ENCODE measurements at regions not wholly inside any gene's neighbourhood (a gene's known extent, or its start where the extent isn't known, plus 50 kb on each side); places are given as distances from the start of the nearest gene placed in this dataset.

DNA sequence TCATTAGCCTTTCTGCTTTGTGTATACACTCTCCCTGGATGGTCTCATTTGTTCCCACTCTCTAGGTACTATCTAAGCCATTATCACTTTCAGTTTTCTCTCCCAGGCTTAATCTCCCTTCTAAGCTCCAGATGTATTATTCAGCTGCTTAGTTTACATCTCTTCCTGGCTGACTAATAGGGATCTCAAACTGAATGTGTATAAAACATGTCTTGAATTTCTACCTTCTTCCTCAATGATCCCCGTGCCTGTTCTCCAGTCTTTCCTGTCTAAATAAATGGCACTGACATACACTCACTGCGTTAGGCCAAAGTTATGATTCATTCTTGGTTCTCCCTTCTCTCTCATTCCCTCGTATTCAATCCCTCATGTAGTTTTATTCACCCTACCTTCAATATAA, 127.3 kb downstream of the NR2F2 start:
- no peaks in the 10 kb centered on the region for H3K9me3 ChIP-seq
- no peak overlapping the region for H3K27ac ChIP-seq
- 77 to 91% methylated on average over 3 of the region's 3 CpGs for WGBS, 2 donors
- H3K4me1 ChIP-seq, result no peaks in the 10 kb centered on the region
- intact Hi-C loops (cut with DNase I), result no loop called here
- DNase-seq, result no peak
- no peaks in the 10 kb centered on the region for H3K36me3 ChIP-seq
- no peak overlapping the region for H3K4me3 ChIP-seq (replicated peaks in 1 of 3)
- H3K27me3 ChIP-seq, result no peaks in the 10 kb centered on the region
- TF ChIP-seq POLR2A (IDR thresholded peaks at IDR 0.05) (no peak), CTCF (IDR thresholded peaks at IDR 0.05) (no peak)

GRCh38 chr15:96460106-96460505, 129.6 kb downstream of the NR2F2 start:
- Histone ChIP-seq H3K36me3 (no peaks in the 10 kb centered on the region), H3K27ac (no peak overlapping the region), H3K4me1 (no peaks in the 10 kb centered on the region), H3K9me3 (no peaks in the 10 kb centered on the region), H3K27me3 (no peaks in the 10 kb centered on the region), H3K4me3 (replicated peaks in 1 of 3) (no peak overlapping the region)
- 84 to 91% methylated on average over 1 of the region's 1 CpG for WGBS, 2 donors
- intact Hi-C loops (cut with DNase I), result no loop called here
- no peak for DNase-seq
- TF ChIP-seq POLR2A (IDR thresholded peaks at IDR 0.05) (no peak), CTCF (IDR thresholded peaks at IDR 0.05) (no peak)

GRCh38 chr15:96462768-96463750, 132.6 kb downstream of the NR2F2 start:
- H3K27ac ChIP-seq, result no peak overlapping the region
- H3K27me3 ChIP-seq, result no peaks in the 10 kb centered on the region
- intact Hi-C loops (cut with DNase I), result no loop called here
- TF ChIP-seq CTCF (IDR thresholded peaks at IDR 0.05) (no peak), POLR2A (IDR thresholded peaks at IDR 0.05) (no peak)
- DNase-seq, result no peak
- H3K4me1 ChIP-seq, result no peaks in the 10 kb centered on the region
- no peaks in the 10 kb centered on the region for H3K9me3 ChIP-seq
- H3K4me3 ChIP-seq (replicated peaks in 1 of 3), result no peak overlapping the region
- 84 to 86% methylated on average over 21 of the region's 21 CpGs for WGBS, 2 donors
- no peaks in the 10 kb centered on the region for H3K36me3 ChIP-seq

- no peaks in the 10 kb centered on the region for H3K4me1 ChIP-seq
- 68 to 75% methylated on average over 4 of the region's 4 CpGs for WGBS, 2 donors
- H3K27ac ChIP-seq, result no peak overlapping the region
- no peaks in the 10 kb centered on the region for H3K36me3 ChIP-seq
- H3K27me3 ChIP-seq, result no peaks in the 10 kb centered on the region
- no peaks in the 10 kb centered on the region for H3K9me3 ChIP-seq
- H3K4me3 ChIP-seq (replicated peaks in 1 of 3), result no peak overlapping the region
- DNase-seq, result no peak
- TF ChIP-seq CTCF (IDR thresholded peaks at IDR 0.05), result no peak
- TF ChIP-seq POLR2A (IDR thresholded peaks at IDR 0.05), result no peak
- intact Hi-C loops (cut with DNase I), result no loop called here
These were observed 136.0 kb downstream of the NR2F2 start for GRCh38 chr15:96466389-96466947.

DNA sequence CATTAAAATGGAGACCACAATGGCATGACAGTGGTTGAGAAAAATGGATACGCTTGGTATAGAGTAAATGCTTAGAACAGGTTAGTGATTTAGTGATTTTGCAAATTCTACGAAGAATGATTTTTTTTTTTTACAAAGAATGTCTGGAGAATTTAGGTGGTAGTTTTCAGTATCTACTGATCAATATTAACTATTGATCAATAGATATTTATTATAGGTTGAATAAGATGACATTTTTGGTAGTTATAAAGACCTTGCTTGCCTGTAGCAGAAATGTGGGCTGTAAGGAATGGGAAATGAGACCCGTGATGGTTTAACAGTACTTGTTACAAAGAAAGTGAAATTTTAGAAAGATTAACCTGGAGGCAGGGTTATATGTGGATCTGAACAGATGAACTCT, 137.5 kb downstream of the NR2F2 start:
- intact Hi-C loops (cut with DNase I), result no loop called here
- WGBS, 2 donors, result 92 to 93% methylated on average over 3 of the region's 3 CpGs

More for the DNA sequence above, 137.5 kb downstream of the NR2F2 start:
- DNase-seq, result no peak
- H3K4me3 ChIP-seq (replicated peaks in 1 of 3), result no peak overlapping the region
- no peaks in the 10 kb centered on the region for H3K4me1 ChIP-seq
- H3K27ac ChIP-seq, result no peak overlapping the region
- H3K36me3 ChIP-seq, result no peaks in the 10 kb centered on the region
- TF ChIP-seq POLR2A (IDR thresholded peaks at IDR 0.05), result no peak
- TF ChIP-seq CTCF (IDR thresholded peaks at IDR 0.05), result no peak
- no peaks in the 10 kb centered on the region for H3K27me3 ChIP-seq
- H3K9me3 ChIP-seq, result no peaks in the 10 kb centered on the region

Measured in thyroid gland (tissue), 4 donors.